GM23248 (cell line): ENCODE measurements at regions not wholly inside any gene's neighbourhood (a gene's known extent, or its start where the extent isn't known, plus 50 kb on each side); places are given as distances from the start of the nearest gene placed in this dataset.

Source experiments
- DNase-seq: peaks from one replicate; pipeline ENCODE4 v3.0.0-alpha.2; 2015
- H2AFZ ChIP-seq: fragments of 200-600 bp; sonication (generic); 2 replicates; pipeline ENCODE4 v1.6.1; 2016; ENCODE audit warnings: antibody characterized with exemption
- H3F3A ChIP-seq: fragments of 200-600 bp; sonication (generic); 2 replicates; pipeline ENCODE4 v1.6.1; 2016; ENCODE audit warnings: mild to moderate bottlenecking, antibody characterized with exemption, mixed run types; ENCODE audit not compliant: insufficient read depth
- H3K27ac ChIP-seq: fragments of 200-600 bp; sonication (generic); 2 replicates; pipeline ENCODE4 v1.5.1; 2016; ENCODE audit warnings: mild to moderate bottlenecking
- H3K27me3 ChIP-seq: fragments of 200-600 bp; sonication (generic); replicated peaks from 2 replicates; pipeline ENCODE4 v1.6.1; 2016; ENCODE audit warnings: mild to moderate bottlenecking; ENCODE audit not compliant: insufficient read depth
- H3K36me3 ChIP-seq: fragments of 200-600 bp; sonication (generic); 2 replicates; pipeline ENCODE4 v1.6.1; 2016; ENCODE audit warnings: low read depth, mild to moderate bottlenecking
- H3K4me1 ChIP-seq: fragments of 200-600 bp; sonication (generic); 2 replicates; pipeline ENCODE4 v1.6.1; 2016; ENCODE audit warnings: mild to moderate bottlenecking; ENCODE audit not compliant: insufficient read depth
- H3K4me2 ChIP-seq: fragments of 200-600 bp; sonication (generic); one replicate; pipeline ENCODE4 v1.6.1; 2016; ENCODE audit warnings: mild to moderate bottlenecking; ENCODE audit not compliant: unreplicated experiment
- H3K4me3 ChIP-seq: fragments of 200-600 bp; sonication (generic); 2 replicates; pipeline ENCODE4 v1.5.1; 2016; ENCODE audit warnings: mild to moderate bottlenecking
- H3K79me2 ChIP-seq: fragments of 200-600 bp; sonication (generic); 2 replicates; pipeline ENCODE4 v1.6.1; 2016; ENCODE audit warnings: mild to moderate bottlenecking; ENCODE audit not compliant: insufficient read depth
- H3K9ac ChIP-seq: fragments of 200-600 bp; sonication (generic); 2 replicates; pipeline ENCODE4 v1.6.1; 2016; ENCODE audit warnings: mild to moderate bottlenecking
- H3K9me2 ChIP-seq: fragments of 200-600 bp; sonication (generic); 2 replicates; pipeline ENCODE4 v1.6.1; 2016; ENCODE audit warnings: mixed run types, mild to moderate bottlenecking, moderate library complexity; ENCODE audit not compliant: insufficient read depth
- H3K9me3 ChIP-seq: fragments of 200-600 bp; sonication (generic); one replicate; pipeline ENCODE4 v1.6.1; 2017; ENCODE audit warnings: low read depth
- H4K20me1 ChIP-seq: fragments of 200-600 bp; sonication (generic); 2 replicates; pipeline ENCODE4 v1.6.0; 2016; ENCODE audit not compliant: insufficient read depth
- EZH2 ChIP-seq: fragments of 200-600 bp; sonication (generic); IDR thresholded peaks from 2 replicates; pipeline ENCODE4 v1.6.1; 2018; ENCODE audit warnings: antibody characterized with exemption, mild to moderate bottlenecking; ENCODE audit not compliant: insufficient read depth, poor library complexity, severe bottlenecking
- EZH2phosphoT487 ChIP-seq: fragments of 200-600 bp; sonication (generic); IDR thresholded peaks from 2 replicates; pipeline ENCODE4 v1.6.1; 2018; ENCODE audit warnings: antibody characterized with exemption, moderate library complexity, mild to moderate bottlenecking, low read depth; ENCODE audit not compliant: insufficient read depth
- WGBS, 2 experiments: methylation state at CpG; one replicate each; pipeline ENCODE4 v1.1.6; 2015 to 2017; ENCODE audit warnings: low lambda C conversion rate in 2 of 2, low coverage in 1 of 2; ENCODE audit errors: missing lambda C conversion rate in 2 of 2; 5-methylcytosine and 5-hydroxymethylcytosine counted together
- in situ Hi-C: fragments of 300-500 bp; cut with MboI; formaldehyde crosslinking; loops from 2 replicates; pipeline ENCODE4 v1.15.0; 2020

DNA sequence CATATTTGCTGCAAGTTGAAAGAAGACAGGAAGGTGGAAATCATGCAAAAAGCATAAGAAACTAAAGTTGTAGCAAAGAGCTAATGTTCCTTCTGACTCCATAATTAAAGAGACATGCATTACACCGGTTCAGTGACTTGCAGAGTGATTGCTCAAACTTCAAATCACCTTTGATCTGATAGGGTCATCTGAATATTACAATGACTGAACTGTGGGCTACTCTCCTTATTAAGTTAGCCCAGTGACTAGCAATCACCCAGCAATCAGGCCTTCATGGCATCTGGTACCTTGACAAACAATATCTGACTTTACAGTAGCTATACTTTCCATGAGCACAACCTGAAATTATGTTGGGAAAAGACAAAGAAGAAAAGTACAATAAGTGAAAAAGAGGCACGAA, 84.9 kb downstream of the NREP start:
- H3K4me3 ChIP-seq, result no peak overlapping the region
- no peak for DNase-seq
- no peaks in the 10 kb centered on the region for H3K27me3 ChIP-seq
- peaks cover 19% of the 10 kb centered on the region for H3F3A ChIP-seq
- no peak overlapping the region for H2AFZ ChIP-seq
- in situ Hi-C loops, result no loop called here
- no peaks in the 10 kb centered on the region for H3K9me3 ChIP-seq
- H3K4me2 ChIP-seq, result no peak overlapping the region
- H3K27ac ChIP-seq, result no peak overlapping the region
- H3K79me2 ChIP-seq, result no peaks in the 10 kb centered on the region
- TF ChIP-seq EZH2 (no peak), EZH2phosphoT487 (no peak)
- 85 to 92% methylated on average over 2 of the region's 2 CpGs for whole genome bisulfite sequencing, 2 experiments
- no peaks in the 10 kb centered on the region for H3K9me2 ChIP-seq
- H4K20me1 ChIP-seq, result no peaks in the 10 kb centered on the region
- peaks cover 36% of the 10 kb centered on the region for H3K4me1 ChIP-seq
- H3K9ac ChIP-seq, result no peak overlapping the region
- no peaks in the 10 kb centered on the region for H3K36me3 ChIP-seq

DNA sequence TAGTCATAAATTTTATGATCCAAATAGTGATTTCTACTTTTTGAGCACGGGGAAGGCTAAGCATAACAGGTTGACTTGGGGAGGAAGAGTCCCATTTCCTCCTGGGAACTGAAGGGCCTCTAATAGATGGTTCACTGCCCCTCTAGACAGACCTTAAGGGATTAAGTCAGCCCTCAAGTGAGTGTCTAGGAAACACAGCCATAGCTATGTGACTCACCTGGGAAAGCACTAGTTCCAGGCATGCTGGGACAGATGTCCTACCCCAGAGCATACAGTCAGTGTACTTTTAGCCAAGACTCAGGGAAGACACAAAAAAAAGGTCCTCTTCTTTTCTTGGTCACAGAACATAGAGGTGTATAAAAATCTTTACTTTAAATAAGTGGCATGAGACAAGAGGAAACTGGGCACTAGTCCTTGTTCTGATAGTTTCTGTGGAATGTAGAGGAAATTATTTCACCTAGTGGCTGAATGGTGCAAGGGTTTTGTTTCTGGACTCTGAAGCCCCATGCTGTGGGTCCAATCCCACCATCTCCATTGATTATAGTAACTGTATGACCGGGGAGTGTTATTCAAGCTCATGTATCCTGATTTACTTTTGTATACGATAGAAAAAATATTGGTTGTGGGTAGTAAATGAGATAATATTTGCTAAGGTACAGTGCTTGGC, 86.0 kb downstream of the NREP start:
- Histone ChIP-seq H3K79me2 (no peaks in the 10 kb centered on the region), H3K27me3 (no peaks in the 10 kb centered on the region), H3K36me3 (no peaks in the 10 kb centered on the region), H3K27ac (no peak overlapping the region), H3K4me1 (peaks cover 25% of the 10 kb centered on the region), H3F3A (peaks cover 9% of the 10 kb centered on the region), H3K4me2 (no peak overlapping the region), H3K9ac (no peak overlapping the region), H3K9me2 (no peaks in the 10 kb centered on the region), H4K20me1 (no peaks in the 10 kb centered on the region), H3K4me3 (no peak overlapping the region), H2AFZ (no peak overlapping the region), H3K9me3 (no peaks in the 10 kb centered on the region)
- 66% methylated on average over 3 of the region's 3 CpGs for WGBS, 2 experiments
- DNase-seq, result peak; percentile 56
- in situ Hi-C loops, result no loop called here
- TF ChIP-seq EZH2 (no peak), EZH2phosphoT487 (no peak)

DNA sequence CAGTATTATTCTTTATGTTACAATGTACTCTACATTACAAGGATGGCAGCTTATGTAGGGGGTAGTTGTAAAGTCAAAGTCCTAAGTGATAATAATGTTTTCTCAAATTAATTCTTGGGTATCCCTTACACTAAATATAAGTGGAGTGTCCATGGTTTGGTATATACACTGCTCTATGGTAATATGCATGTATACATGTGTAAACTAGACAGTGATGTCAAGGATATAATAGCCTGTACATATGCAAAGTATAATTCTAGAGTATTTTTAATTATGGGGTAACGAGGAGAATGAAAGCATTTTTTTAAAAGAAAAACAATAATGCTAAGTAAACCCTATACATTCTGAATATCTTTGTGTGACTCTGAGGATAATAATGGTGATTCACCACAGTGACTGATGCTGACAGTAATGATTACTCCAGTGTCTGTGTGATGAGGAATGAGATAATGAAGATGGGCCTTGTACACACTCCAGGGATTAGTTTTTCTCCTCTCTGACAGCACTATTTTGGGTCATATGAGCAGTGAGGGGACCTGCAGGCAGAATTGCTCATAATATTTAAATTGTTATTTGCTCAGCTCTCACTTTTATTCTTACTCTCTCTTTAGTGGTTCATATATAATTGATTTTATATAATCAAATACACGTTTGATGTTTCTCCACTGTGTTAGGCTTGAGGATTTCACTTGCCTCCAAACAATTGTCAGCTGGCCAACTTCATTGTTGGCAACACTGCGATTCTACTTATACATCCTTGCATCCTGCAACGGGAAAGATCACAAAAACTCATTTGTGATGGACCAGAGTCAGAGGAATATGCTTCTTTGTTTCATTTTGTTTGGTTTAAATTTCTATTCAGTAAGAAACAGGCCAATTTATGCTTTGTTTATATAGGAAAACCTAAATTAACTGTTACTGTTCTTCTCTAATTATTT, 88.2 kb downstream of the NREP start:
- TF ChIP-seq EZH2phosphoT487, result no peak
- no peak for TF ChIP-seq EZH2
- H4K20me1 ChIP-seq, result no peaks in the 10 kb centered on the region
- H3K79me2 ChIP-seq, result no peaks in the 10 kb centered on the region
- H3K27me3 ChIP-seq, result no peaks in the 10 kb centered on the region
- peaks cover 19% of the 10 kb centered on the region for H3K4me1 ChIP-seq
- peaks cover 4% of the 10 kb centered on the region for H3F3A ChIP-seq
- 26 to 30% methylated on average over 4 of the region's 4 CpGs for WGBS, 2 experiments
- peak overlapping the region; percentile 58 for H3K4me2 ChIP-seq
- H3K9me2 ChIP-seq, result no peaks in the 10 kb centered on the region
- H3K9ac ChIP-seq, result no peak overlapping the region
- no peak overlapping the region for H2AFZ ChIP-seq
- no peaks in the 10 kb centered on the region for H3K9me3 ChIP-seq
- no peaks in the 10 kb centered on the region for H3K36me3 ChIP-seq
- no peak overlapping the region for H3K27ac ChIP-seq
- no peak overlapping the region for H3K4me3 ChIP-seq
- in situ Hi-C loops, result no loop called here
- DNase-seq, result peak; percentile 76

DNA sequence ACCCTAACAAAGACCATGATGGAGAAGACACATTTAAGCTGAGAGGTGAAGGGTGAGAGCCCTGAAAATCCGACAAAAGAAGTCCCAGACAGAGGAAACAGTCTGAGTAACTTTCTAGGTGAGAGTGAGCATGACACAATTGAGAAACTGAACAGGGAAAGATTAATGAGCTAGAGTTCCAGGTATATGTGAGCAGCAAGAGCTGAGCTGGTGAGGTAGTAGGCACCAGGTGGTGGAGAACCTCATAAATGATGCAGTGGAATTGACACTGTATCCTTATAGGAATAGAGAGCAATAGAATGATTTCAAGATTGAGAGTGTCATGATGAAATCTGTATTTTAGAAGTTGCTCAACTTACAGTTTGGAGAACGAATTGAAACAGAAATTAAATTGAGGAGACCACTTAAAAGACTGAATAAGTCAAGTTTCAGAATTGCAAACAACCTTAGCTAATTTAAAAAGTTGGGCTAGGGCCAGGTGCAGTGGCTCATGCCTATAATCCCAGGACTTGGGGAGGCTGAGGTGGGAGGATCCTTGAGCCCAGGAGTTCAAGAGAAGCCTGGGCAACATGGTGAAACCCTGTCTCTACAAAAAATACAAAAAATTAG, 89.8 kb downstream of the NREP start:
- Histone ChIP-seq H3K4me3 (no peak overlapping the region), H3F3A (peaks cover 4% of the 10 kb centered on the region), H2AFZ (no peak overlapping the region), H4K20me1 (no peaks in the 10 kb centered on the region), H3K27ac (no peak overlapping the region), H3K9me2 (no peaks in the 10 kb centered on the region), H3K4me1 (peaks cover 19% of the 10 kb centered on the region), H3K9me3 (no peaks in the 10 kb centered on the region), H3K4me2 (no peak overlapping the region), H3K79me2 (no peaks in the 10 kb centered on the region), H3K9ac (no peak overlapping the region), H3K36me3 (no peaks in the 10 kb centered on the region), H3K27me3 (no peaks in the 10 kb centered on the region)
- in situ Hi-C loops, result no loop called here
- DNase-seq, result no peak
- 91 to 94% methylated on average over 2 of the region's 2 CpGs for WGBS, 2 experiments
- no peak for TF ChIP-seq EZH2phosphoT487
- no peak for TF ChIP-seq EZH2
